ENCODE measurements at regions not wholly inside any gene's neighbourhood (a gene's known extent, or its start where the extent isn't known, plus 50 kb on each side); places are given as distances from the start of the nearest gene placed in this dataset.

DNA sequence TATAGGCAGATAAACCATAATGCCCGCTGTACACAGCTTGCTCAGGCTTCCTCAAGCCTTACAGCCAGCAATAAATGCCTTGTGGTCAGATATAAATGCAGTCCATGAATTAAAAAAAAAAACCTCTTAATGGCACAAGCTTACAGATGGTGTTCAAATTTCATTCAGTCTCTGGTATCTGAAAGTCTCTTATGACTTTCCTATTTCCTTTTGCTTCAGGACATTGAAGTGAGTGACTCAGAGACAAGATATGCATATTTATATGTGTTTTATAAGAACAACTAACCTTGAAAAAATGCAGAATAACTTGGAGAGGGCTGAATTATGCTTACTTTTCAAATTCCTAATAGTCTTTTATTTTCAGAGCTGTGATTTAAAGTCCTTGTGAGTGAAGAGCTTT lies 426.9 kb upstream of the MIS18BP1 start:
- TF ChIP-seq POLR2A (IDR thresholded peaks at IDR 0.05): no peak
- TF ChIP-seq, protein P1, sequence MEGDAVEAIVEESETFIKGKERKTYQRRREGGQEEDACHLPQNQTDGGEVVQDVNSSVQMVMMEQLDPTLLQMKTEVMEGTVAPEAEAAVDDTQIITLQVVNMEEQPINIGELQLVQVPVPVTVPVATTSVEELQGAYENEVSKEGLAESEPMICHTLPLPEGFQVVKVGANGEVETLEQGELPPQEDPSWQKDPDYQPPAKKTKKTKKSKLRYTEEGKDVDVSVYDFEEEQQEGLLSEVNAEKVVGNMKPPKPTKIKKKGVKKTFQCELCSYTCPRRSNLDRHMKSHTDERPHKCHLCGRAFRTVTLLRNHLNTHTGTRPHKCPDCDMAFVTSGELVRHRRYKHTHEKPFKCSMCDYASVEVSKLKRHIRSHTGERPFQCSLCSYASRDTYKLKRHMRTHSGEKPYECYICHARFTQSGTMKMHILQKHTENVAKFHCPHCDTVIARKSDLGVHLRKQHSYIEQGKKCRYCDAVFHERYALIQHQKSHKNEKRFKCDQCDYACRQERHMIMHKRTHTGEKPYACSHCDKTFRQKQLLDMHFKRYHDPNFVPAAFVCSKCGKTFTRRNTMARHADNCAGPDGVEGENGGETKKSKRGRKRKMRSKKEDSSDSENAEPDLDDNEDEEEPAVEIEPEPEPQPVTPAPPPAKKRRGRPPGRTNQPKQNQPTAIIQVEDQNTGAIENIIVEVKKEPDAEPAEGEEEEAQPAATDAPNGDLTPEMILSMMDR (IDR thresholded peaks at IDR 0.05): no peak

All from thyroid gland (tissue), 4 donors.